ENCODE measurements at regions not wholly inside any gene's neighbourhood (a gene's known extent, or its start where the extent isn't known, plus 50 kb on each side); places are given as distances from the start of the nearest gene placed in this dataset.

DNA sequence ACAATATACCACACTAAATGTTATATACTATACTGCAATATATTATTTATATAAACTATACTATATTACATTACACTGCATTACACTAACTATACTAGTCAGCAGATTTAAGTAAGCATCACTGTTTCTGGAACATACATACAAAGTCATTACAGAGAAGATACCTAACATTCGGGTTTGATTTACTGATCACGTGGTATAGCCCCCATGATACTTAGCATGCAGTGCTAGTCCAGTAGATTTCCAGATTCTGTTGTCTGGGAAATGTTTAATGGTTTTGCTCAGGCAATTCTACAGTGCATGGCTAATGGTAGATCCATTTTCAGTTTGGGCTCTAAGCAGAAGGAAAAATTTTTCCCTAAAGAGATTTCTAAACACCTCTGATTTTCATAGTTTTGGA, 403.7 kb upstream of the TMTC1 start:
- Histone ChIP-seq H3K4me1 (no peaks in the 10 kb centered on the region), H3K36me3 (no peaks in the 10 kb centered on the region), H3K4me3 (no peak overlapping the region), H3K27ac (no peak overlapping the region), H3K9me3 (no peaks in the 10 kb centered on the region), H3K27me3 (no peaks in the 10 kb centered on the region)
- ATAC-seq (no peak), DNase-seq (no peak)
- TF ChIP-seq, protein P1, sequence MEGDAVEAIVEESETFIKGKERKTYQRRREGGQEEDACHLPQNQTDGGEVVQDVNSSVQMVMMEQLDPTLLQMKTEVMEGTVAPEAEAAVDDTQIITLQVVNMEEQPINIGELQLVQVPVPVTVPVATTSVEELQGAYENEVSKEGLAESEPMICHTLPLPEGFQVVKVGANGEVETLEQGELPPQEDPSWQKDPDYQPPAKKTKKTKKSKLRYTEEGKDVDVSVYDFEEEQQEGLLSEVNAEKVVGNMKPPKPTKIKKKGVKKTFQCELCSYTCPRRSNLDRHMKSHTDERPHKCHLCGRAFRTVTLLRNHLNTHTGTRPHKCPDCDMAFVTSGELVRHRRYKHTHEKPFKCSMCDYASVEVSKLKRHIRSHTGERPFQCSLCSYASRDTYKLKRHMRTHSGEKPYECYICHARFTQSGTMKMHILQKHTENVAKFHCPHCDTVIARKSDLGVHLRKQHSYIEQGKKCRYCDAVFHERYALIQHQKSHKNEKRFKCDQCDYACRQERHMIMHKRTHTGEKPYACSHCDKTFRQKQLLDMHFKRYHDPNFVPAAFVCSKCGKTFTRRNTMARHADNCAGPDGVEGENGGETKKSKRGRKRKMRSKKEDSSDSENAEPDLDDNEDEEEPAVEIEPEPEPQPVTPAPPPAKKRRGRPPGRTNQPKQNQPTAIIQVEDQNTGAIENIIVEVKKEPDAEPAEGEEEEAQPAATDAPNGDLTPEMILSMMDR (IDR thresholded peaks at IDR 0.05), result no peak
- intact Hi-C loops (cut with DNase I), result no loop called here

DNA sequence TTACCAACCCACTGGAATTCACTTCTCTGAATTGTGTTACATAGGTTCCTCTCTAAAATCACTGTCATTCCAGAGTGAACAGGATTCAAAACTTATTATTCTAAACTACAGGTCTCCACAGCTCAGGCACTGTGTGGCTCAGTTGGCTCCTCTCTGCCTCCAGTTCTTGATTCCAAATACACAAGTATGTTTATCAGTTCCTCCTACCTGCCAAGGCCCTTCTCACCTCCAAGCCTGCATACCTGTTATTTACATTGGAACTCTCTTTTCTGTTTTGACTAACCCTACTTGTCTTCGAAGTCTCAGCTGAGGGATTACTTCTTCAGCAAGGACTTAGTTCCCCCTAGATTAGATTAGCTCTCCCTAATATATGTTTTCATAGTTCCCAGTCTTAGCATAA, 397.6 kb upstream of the TMTC1 start:
- no peak for DNase-seq
- intact Hi-C loops (cut with DNase I), result no loop called here
- H3K9me3 ChIP-seq, result no peaks in the 10 kb centered on the region
- H3K36me3 ChIP-seq, result no peaks in the 10 kb centered on the region
- H3K4me1 ChIP-seq, result no peaks in the 10 kb centered on the region
- no peak overlapping the region for H3K27ac ChIP-seq
- no peak overlapping the region for H3K4me3 ChIP-seq
- TF ChIP-seq, protein P1 (IDR thresholded peaks at IDR 0.05), result no peak
- ATAC-seq, result no peak
- no peaks in the 10 kb centered on the region for H3K27me3 ChIP-seq

DNA sequence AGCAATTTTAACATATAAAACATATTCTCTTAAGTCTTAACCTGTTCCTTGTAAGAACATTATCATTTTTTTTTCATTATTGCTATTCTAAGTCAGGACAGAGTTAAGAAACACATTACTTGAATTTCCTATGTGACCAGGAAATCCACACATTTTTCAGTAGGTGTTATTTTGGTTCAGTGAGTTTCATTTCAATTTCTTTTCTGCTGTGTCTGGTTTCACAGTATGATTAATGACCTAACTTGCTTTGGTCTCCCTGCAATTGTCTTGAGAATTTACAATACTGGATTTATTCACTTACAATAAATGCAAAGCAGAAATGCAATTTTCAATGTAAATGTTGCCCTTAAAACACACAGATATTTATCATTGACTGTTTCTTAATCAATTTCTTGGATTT, 396.9 kb upstream of the TMTC1 start:
- H3K27ac ChIP-seq, result no peak overlapping the region
- DNase-seq (no peak), ATAC-seq (no peak)
- intact Hi-C loops (cut with DNase I), result no loop called here
- H3K36me3 ChIP-seq, result no peaks in the 10 kb centered on the region
- no peak overlapping the region for H3K4me3 ChIP-seq
- H3K4me1 ChIP-seq, result no peaks in the 10 kb centered on the region
- no peaks in the 10 kb centered on the region for H3K27me3 ChIP-seq
- TF ChIP-seq, protein P1 (IDR thresholded peaks at IDR 0.05), result no peak
- H3K9me3 ChIP-seq, result no peaks in the 10 kb centered on the region

DNA sequence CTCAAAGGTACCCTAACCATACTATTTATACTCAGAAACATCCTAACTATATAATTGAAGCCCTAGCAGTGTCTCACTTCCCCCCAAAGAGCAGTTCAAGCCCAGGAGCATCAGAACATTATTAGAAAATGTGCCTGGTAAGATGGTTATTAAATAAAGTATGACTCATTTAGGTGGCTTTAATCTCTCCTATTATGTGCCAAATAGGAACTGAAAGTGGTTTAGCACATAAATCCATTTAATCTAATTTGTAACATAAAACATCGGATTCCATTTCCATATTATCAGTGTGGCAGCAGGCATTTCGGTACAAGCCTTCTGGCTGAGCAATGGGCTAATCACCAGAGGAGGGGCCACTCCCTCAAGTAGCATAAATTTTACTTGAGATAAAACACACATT, 395.2 kb upstream of the TMTC1 start:
- ATAC-seq (no peak), DNase-seq (no peak)
- TF ChIP-seq, protein P1 (IDR thresholded peaks at IDR 0.05), result no peak
- Histone ChIP-seq H3K27me3 (no peaks in the 10 kb centered on the region), H3K36me3 (no peaks in the 10 kb centered on the region), H3K4me1 (no peaks in the 10 kb centered on the region), H3K9me3 (no peaks in the 10 kb centered on the region), H3K27ac (no peak overlapping the region), H3K4me3 (no peak overlapping the region)
- intact Hi-C loops (cut with DNase I), result no loop called here

DNA sequence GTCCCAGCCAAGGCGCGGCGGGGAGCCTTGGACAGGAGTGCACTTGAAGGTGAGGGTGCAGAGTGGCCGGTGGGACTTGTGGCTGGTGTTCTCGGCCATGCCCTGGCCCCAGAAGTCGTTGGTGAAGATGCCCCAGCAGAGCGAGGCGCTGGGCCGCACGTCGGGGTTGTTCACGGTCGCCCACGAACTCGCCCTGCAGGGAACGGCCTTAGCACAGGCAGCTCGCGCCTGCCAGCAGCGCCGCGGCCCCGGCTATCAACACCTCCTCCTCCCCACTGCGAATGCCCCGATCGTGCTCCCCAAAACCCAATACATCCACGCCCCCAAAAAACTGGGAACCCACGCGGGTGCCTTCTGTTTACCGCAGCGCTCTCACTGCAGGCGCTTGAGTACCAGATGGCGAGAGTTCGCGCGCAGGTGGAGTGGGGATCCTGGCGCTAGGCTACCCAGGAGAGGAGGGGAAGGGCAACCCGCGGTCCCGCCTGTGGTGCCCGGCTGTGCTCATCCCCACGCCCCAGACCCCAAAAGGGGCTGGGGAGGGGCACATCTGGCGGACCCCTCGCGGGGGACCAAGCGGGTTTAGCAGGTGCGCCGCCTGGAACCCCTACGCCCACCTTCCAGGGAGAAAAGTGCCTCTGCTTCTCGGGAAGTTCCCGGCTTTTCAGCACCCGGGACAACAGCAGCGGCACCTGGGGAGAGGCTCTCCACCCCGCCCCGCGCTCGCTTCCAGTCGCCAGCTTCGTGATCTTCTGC, 386.3 kb upstream of the TMTC1 start:
- H3K4me1 ChIP-seq, result no peaks in the 10 kb centered on the region
- ATAC-seq (peak; percentile 33), DNase-seq (peak; percentile 64)
- H3K9me3 ChIP-seq, result no peaks in the 10 kb centered on the region
- no peak overlapping the region for H3K4me3 ChIP-seq
- TF ChIP-seq, protein P1 (IDR thresholded peaks at IDR 0.05), result no peak
- H3K27me3 ChIP-seq, result peaks cover 15% of the 10 kb centered on the region
- intact Hi-C loops (cut with DNase I), result no loop called here
- H3K27ac ChIP-seq, result no peak overlapping the region
- no peaks in the 10 kb centered on the region for H3K36me3 ChIP-seq
